Endothelial cell of umbilical vein (primary cell): ENCODE measurements at regions not wholly inside any gene's neighbourhood (a gene's known extent, or its start where the extent isn't known, plus 50 kb on each side); places are given as distances from the start of the nearest gene placed in this dataset.

ENCODE experiments used
- CTCF ChIP-seq, 2 donors: IDR thresholded peaks; 1 replicate in 1 of 2; 2 replicates in 1 of 2; pipeline ENCODE4 v1.5.1; 2011; ENCODE audit warnings: low read length in 2 of 2, mild to moderate bottlenecking in 2 of 2, moderate library complexity in 2 of 2, control low read depth in 1 of 2, inconsistent platforms in 1 of 2, low read depth in 1 of 2; ENCODE audit not compliant: insufficient read depth in 1 of 2; ENCODE audit errors: extremely low read depth in 1 of 2
- EZH2 ChIP-seq: IDR thresholded peaks from 2 replicates; pipeline ENCODE4 v1.6.1; 2012; ENCODE audit warnings: borderline replicate concordance, low read depth, mild to moderate bottlenecking, moderate library complexity, low read length, inconsistent platforms; ENCODE audit not compliant: severe bottlenecking
- MAX ChIP-seq: IDR thresholded peaks from 2 replicates; pipeline ENCODE4 v1.6.1; 2011; ENCODE audit not compliant: insufficient read depth, insufficient read length
- MYC ChIP-seq: IDR thresholded peaks from one replicate; pipeline ENCODE4 v1.6.1; 2011; ENCODE audit warnings: mild to moderate bottlenecking, low read depth, low read length
- POLR2A ChIP-seq: IDR thresholded peaks from 2 replicates; pipeline ENCODE4 v1.6.1; 2012; ENCODE audit warnings: low read depth, mild to moderate bottlenecking, control low read depth, low read length
- POLR2AphosphoS5 ChIP-seq: IDR thresholded peaks from 2 replicates; pipeline ENCODE4 v1.6.1; 2012; ENCODE audit warnings: low read depth, mild to moderate bottlenecking, control low read depth, low read length, moderate library complexity; ENCODE audit not compliant: insufficient read depth

GRCh38 chr6:100261486-100261885, 203.2 kb downstream of the SIM1 start:
- TF ChIP-seq EZH2 (no peak), POLR2AphosphoS5 (no peak), CTCF (IDR thresholded peaks at IDR 0.05; ENCODE audit: extremely low read depth in 1 of 2, insufficient read depth in 1 of 2, low read depth in 1 of 2, low read length in 2 of 2) (no peak), POLR2A (no peak), MAX (no peak), MYC (no peak)
